ENCODE measurements at regions not wholly inside any gene's neighbourhood (a gene's known extent, or its start where the extent isn't known, plus 50 kb on each side); places are given as distances from the start of the nearest gene placed in this dataset.
A peak's percentile ranks its signal among the peaks of the same experiment; 100 is the strongest.

GRCh38 chr15:96041982-96042733, 288.3 kb upstream of the NR2F2 start:
- POLR2A ChIA-PET, result no interaction called here
- DNase-seq (no peak), ATAC-seq (no peak)
- H3K27ac Mint-ChIP-seq, result no peak overlapping the region
- H3K4me3 Mint-ChIP-seq, result no peak overlapping the region
- H3K9me3 Mint-ChIP-seq, result peaks cover 0 to 2% (median 0%) of the 10 kb centered on the region in 9 donors
- peaks cover 22 to 92% (median 33%) of the 10 kb centered on the region in 5 donors for H3K27me3 Mint-ChIP-seq
- H3K4me1 Mint-ChIP-seq, result peaks cover 0 to 10% (median 3%) of the 10 kb centered on the region in 4 donors
- H3K36me3 Mint-ChIP-seq, result peaks cover 0 to 5% (median 0%) of the 10 kb centered on the region in 3 donors

- DNase-seq, result no peak
- H3K4me3 Mint-ChIP-seq, result no peak overlapping the region
- peaks cover 0 to 3% (median 0%) of the 10 kb centered on the region in 4 donors for H3K4me1 Mint-ChIP-seq
- H3K27me3 Mint-ChIP-seq, result peaks cover 22 to 87% (median 32%) of the 10 kb centered on the region in 5 donors
- no peak for ATAC-seq
- POLR2A ChIA-PET, result no interaction called here
- H3K27ac Mint-ChIP-seq, result no peak overlapping the region
- no peaks in the 10 kb centered on the region for H3K9me3 Mint-ChIP-seq
- H3K36me3 Mint-ChIP-seq, result peaks cover 0 to 5% (median 0%) of the 10 kb centered on the region in 3 donors
Observed at GRCh38 chr15:96042734-96043224, 287.7 kb upstream of the NR2F2 start.

GRCh38 chr15:96043591-96044171, 286.8 kb upstream of the NR2F2 start:
- no peak overlapping the region for H3K27ac Mint-ChIP-seq
- no peak overlapping the region for H3K4me3 Mint-ChIP-seq
- peaks cover 0 to 3% (median 0%) of the 10 kb centered on the region in 4 donors for H3K4me1 Mint-ChIP-seq
- H3K36me3 Mint-ChIP-seq, result peaks cover 0 to 5% (median 0%) of the 10 kb centered on the region in 3 donors
- peaks cover 22 to 87% (median 26%) of the 10 kb centered on the region in 5 donors for H3K27me3 Mint-ChIP-seq
- POLR2A ChIA-PET, result no interaction called here
- H3K9me3 Mint-ChIP-seq, result no peaks in the 10 kb centered on the region
- DNase-seq (no peak), ATAC-seq (no peak)

GRCh38 chr15:96046620-96047240, 283.8 kb upstream of the NR2F2 start:
- H3K27ac Mint-ChIP-seq, result peak overlapping the region in 1 of 10 donors; percentile 19
- DNase-seq (no peak), ATAC-seq (no peak)
- peaks cover 0 to 3% (median 0%) of the 10 kb centered on the region in 4 donors for H3K4me1 Mint-ChIP-seq
- no peaks in the 10 kb centered on the region for H3K9me3 Mint-ChIP-seq
- peaks cover 22 to 83% (median 32%) of the 10 kb centered on the region in 5 donors for H3K27me3 Mint-ChIP-seq
- POLR2A ChIA-PET, result no interaction called here
- no peak overlapping the region for H3K4me3 Mint-ChIP-seq
- peaks cover 0 to 1% (median 0%) of the 10 kb centered on the region in 3 donors for H3K36me3 Mint-ChIP-seq

GRCh38 chr15:96047255-96047931, 283.1 kb upstream of the NR2F2 start:
- Mint-ChIP-seq H3K27me3 (peaks cover 18 to 77% (median 28%) of the 10 kb centered on the region in 5 donors), H3K27ac (no peak overlapping the region), H3K36me3 (no peaks in the 10 kb centered on the region), H3K4me3 (peak overlapping the region in 1 of 10 donors; percentile 20), H3K9me3 (no peaks in the 10 kb centered on the region), H3K4me1 (peaks cover 0 to 3% (median under 1%) of the 10 kb centered on the region in 4 donors)
- POLR2A ChIA-PET, result no interaction called here
- DNase-seq (no peak), ATAC-seq (no peak)

GRCh38 chr15:96049323-96049722, 281.2 kb upstream of the NR2F2 start:
- ATAC-seq (no peak), DNase-seq (no peak)
- POLR2A ChIA-PET, result no interaction called here
- Mint-ChIP-seq H3K36me3 (no peaks in the 10 kb centered on the region), H3K27me3 (peaks cover 17 to 73% (median 31%) of the 10 kb centered on the region in 5 donors), H3K4me3 (no peak overlapping the region), H3K27ac (no peak overlapping the region), H3K9me3 (no peaks in the 10 kb centered on the region), H3K4me1 (peaks cover 0 to 13% (median 9%) of the 10 kb centered on the region in 4 donors)

- peaks cover 18 to 74% (median 29%) of the 10 kb centered on the region in 5 donors for H3K27me3 Mint-ChIP-seq
- POLR2A ChIA-PET, result no interaction called here
- no peak overlapping the region for H3K4me3 Mint-ChIP-seq
- peaks cover 0 to 13% (median 9%) of the 10 kb centered on the region in 4 donors for H3K4me1 Mint-ChIP-seq
- no peaks in the 10 kb centered on the region for H3K36me3 Mint-ChIP-seq
- H3K9me3 Mint-ChIP-seq, result no peaks in the 10 kb centered on the region
- H3K27ac Mint-ChIP-seq, result no peak overlapping the region
- DNase-seq, result no peak
- no peak for ATAC-seq
Observed at GRCh38 chr15:96049766-96050165, 280.7 kb upstream of the NR2F2 start.

- no peak for ATAC-seq
- DNase-seq, result no peak
- Mint-ChIP-seq H3K27me3 (peaks cover 21 to 75% (median 45%) of the 10 kb centered on the region in 5 donors), H3K4me3 (no peak overlapping the region), H3K36me3 (peaks cover 0 to 12% (median 0%) of the 10 kb centered on the region in 3 donors), H3K4me1 (peaks cover 0 to 13% (median 9%) of the 10 kb centered on the region in 4 donors), H3K9me3 (peaks cover 0 to 3% (median 0%) of the 10 kb centered on the region in 9 donors), H3K27ac (no peak overlapping the region)
- POLR2A ChIA-PET, result no interaction called here
Observed at GRCh38 chr15:96051598-96051997, 278.9 kb upstream of the NR2F2 start.

- ATAC-seq (no peak), DNase-seq (no peak)
- Mint-ChIP-seq H3K9me3 (peaks cover 0 to 4% (median 0%) of the 10 kb centered on the region in 9 donors), H3K4me1 (peaks cover 0 to 13% (median 9%) of the 10 kb centered on the region in 4 donors), H3K36me3 (peaks cover 0 to 12% (median 0%) of the 10 kb centered on the region in 3 donors), H3K27me3 (peaks cover 21 to 79% (median 45%) of the 10 kb centered on the region in 5 donors), H3K4me3 (no peak overlapping the region), H3K27ac (no peak overlapping the region)
- POLR2A ChIA-PET, result no interaction called here
Observed at GRCh38 chr15:96052154-96052553, 278.3 kb upstream of the NR2F2 start.

- Mint-ChIP-seq H3K4me3 (peak overlapping the region in 3 of 10 donors; percentile 7 to 57 (median 55)), H3K27me3 (peaks cover 21 to 82% (median 47%) of the 10 kb centered on the region in 5 donors), H3K36me3 (peaks cover 0 to 12% (median 0%) of the 10 kb centered on the region in 3 donors), H3K27ac (no peak overlapping the region), H3K9me3 (peaks cover 0 to 6% (median 0%) of the 10 kb centered on the region in 9 donors), H3K4me1 (peaks cover 0 to 13% (median 9%) of the 10 kb centered on the region in 4 donors)
- POLR2A ChIA-PET, result no interaction called here
- DNase-seq (no peak), ATAC-seq (no peak)
Observed at GRCh38 chr15:96052572-96053030, 277.9 kb upstream of the NR2F2 start.

- POLR2A ChIA-PET, result no interaction called here
- Mint-ChIP-seq H3K36me3 (peaks cover 0 to 12% (median 0%) of the 10 kb centered on the region in 3 donors), H3K9me3 (peaks cover 0 to 6% (median 0%) of the 10 kb centered on the region in 9 donors), H3K27me3 (peaks cover 20 to 82% (median 45%) of the 10 kb centered on the region in 5 donors), H3K4me3 (peak overlapping the region; percentile 32 to 77 (median 58)), H3K4me1 (peaks cover 0 to 13% (median 9%) of the 10 kb centered on the region in 4 donors), H3K27ac (no peak overlapping the region)
- ATAC-seq (no peak), DNase-seq (peak in 1 of 10 donors; percentile 14)
Observed at GRCh38 chr15:96053031-96053780, 277.3 kb upstream of the NR2F2 start.
